ENCODE measurements at regions not wholly inside any gene's neighbourhood (a gene's known extent, or its start where the extent isn't known, plus 50 kb on each side); places are given as distances from the start of the nearest gene placed in this dataset.

DNA sequence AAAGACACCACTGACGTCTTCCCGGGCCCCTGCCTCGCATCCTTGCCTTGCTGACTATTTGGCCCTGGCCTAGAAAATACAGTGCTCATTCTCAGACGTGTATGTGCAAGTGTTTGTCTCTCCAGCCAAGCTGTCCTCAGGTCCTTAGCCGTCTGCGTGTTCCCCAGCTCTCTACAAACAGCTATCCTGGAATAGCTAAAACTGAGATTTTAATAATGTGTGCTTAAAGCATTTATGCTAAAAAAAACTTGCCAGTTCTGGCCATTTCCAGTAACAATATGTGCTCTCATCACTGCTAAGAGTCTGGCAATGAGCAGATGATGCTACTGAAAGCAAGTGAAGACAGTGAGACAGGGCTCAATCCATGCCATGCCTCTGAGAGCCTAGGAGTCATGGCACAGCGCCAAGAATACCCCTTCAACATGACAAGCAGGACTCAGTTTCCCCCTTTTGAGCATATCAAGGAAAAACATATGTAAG is 55.7 kb downstream of the IRF2BP2 start:
- no peak for DNase-seq

GRCh38 chr1:234553240-234554188 is 56.5 kb downstream of the IRF2BP2 start:
- no peak for DNase-seq

DNA sequence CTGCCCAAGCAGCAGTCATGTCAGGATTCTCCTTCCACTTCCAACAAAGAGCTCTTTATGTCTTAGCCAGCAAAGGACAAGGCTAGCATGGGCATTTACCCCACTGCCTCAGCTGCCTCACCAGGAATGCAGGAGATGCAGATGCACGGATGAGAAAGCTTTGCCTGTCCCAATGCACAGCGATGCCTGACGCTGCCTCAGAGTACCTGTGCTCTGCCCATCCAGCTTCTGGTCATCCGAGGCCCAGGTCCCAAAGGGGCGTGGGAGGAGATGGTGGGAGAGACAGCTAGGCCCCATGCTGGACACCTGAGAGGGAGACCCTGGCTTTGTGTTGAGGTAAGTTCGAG is 59.0 kb downstream of the IRF2BP2 start:
- no peak for DNase-seq

DNA sequence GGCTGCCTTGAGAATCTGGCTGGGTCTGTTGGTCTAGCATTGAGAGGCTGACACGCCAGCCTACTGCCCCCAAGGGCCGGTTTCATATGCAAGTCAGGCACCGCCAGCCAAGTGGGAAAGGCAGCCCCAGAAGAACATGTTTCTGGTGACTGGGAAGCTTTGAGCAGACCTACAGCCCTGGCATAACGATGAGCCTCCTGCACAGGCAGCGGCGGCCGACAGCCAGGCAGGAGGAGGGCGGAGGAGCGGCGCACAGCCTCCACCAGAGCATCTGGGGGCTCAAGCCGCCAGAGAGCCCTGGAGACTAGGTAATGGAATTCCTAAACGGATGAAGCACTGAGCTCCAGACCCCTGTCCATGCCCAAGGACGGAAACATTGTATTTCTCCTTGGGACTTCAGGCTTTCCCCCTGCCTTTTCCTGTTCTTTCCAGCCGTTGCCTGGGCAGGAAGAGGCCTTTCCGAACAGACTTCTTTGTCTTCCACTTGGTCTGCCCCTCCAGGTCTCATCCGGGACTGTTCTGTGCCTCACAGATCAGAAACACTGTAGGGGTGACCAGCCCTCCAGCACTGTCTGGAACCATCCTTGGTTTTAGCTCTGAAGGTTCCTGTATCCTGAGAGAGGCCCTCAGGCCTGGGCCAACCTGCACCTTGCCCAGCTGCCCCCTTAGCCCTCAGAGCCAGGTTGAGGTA is 59.5 kb downstream of the IRF2BP2 start:
- DNase-seq, result no peak

GRCh38 chr1:234549447-234550021 is 60.4 kb downstream of the IRF2BP2 start:
- DNase-seq, result no peak

DNA sequence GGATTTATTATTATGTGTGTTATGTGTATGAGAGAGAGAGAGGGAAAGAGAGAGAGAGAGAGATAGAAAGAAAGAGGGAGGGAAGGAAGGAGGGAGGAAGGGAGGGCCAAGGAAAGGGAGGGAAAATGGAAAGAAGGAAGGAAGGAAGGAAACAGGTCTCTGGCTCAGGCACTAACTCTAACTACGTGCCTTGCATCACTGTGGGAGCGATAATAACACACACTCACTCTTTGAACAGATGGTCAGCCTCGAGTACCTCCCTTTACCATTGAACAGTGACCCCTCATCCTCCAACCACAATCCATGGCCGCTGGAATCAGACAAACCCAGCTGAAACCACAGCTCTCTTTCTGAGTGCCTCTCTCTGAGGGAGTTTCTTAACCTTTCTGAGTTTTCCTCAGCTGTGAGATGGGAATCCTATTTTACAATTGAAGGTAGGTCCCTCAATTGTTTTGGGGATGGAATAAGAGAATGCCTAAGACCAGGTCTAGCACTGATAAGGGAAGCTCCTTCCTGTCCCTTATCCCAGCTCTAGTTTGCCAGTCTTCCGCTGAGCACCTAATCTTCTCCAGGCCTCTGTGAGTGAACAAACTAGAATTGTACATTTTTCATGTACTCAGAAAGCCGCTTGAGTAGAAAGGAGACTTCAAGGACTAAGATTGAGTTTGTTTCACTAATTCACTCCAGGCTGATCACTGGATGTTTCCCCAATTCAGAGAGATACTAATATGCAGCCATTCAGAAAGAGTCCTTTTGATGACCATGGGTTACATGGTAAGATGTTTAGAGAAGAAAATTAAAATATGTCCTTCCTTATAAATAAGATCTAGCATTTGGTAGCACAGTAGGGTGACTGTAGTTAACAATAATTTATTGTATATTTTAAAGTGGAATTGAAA is 62.8 kb downstream of the IRF2BP2 start:
- no peak for DNase-seq

DNA sequence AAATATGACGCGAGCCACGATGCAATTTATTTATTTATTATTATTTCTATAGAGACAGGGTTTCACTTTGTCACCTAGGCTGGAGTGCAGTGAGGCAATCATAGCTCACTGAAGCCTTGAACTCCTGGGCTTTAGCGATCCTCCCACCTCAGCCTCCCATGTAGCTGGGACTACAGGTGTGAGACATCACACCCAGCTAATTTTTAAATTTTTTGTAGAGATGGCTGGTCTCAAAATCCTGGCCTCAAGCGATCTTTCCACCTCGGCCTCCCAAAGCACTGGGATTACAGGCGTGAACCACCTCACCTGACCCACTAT is 63.6 kb downstream of the IRF2BP2 start:
- DNase-seq, result no peak

DNA sequence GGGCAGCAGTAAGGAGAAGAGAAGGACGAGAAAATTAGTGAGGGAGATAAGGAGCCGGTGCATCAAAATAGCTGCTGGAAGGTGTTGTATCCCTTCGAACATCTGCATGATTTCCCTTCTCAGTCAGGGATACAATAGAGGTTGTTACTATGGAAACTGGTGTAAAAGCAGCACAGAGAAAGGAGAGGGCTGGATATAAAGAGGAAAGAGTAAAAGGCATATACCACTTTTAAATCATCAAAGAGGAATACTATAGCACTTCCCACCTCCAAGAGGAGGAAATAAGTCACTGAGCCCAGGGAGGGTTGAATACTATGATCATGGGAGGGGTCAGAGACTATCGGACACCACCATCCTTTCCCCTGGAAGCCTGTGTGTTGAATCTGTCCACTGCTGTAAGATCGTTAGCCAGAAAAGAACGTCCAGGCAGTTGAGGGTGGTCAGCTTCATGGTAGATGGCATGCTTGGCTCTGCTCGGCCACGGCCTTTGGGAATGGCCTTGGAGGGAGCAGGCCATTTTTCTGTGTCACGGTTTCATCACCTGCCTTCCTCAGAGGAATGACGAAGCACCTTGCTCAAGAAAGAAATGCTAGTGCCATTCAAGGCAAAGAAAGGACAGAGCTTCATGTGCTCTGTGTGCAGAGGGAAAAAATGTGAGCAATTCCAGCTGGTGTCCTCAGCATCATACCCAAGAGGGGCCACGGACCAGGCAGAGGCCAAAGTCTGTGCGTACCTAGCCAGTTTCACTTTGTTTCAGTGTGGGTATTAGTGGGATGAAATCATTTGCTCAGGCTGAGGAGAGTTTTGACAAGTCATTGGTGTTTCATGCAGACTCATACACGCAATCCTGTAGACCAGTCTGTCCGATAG is 64.2 kb downstream of the IRF2BP2 start:
- no peak for DNase-seq

GRCh38 chr1:234544087-234544579 is 65.2 kb upstream of the TARBP1 start:
- DNase-seq, result peak; percentile 5

GRCh38 chr1:234543442-234544086 is 64.6 kb upstream of the TARBP1 start:
- no peak for DNase-seq

GRCh38 chr1:234542211-234542850 is 63.4 kb upstream of the TARBP1 start:
- DNase-seq, result no peak

- DNase-seq, result no peak
Observed at GRCh38 chr1:234541286-234541975, 62.5 kb upstream of the TARBP1 start.

DNA sequence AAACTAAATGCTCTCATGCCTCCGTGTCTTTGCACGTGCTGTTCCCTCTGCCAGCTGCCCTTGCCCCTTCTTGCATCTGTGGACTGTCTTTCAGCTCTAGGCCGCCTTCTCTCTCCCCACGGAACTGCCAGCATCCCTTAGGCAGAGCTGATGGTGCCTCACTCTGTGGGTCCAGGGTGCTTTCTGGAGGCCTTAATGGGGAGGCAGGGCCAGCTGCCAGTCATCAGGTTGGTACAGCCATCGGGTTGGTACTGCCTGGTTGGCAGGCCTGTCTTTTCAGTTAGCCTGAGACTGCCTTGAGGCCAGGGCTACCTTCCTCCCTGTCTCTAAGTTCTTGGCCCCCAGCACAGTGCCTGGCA is 61.4 kb upstream of the TARBP1 start:
- no peak for DNase-seq

DNA sequence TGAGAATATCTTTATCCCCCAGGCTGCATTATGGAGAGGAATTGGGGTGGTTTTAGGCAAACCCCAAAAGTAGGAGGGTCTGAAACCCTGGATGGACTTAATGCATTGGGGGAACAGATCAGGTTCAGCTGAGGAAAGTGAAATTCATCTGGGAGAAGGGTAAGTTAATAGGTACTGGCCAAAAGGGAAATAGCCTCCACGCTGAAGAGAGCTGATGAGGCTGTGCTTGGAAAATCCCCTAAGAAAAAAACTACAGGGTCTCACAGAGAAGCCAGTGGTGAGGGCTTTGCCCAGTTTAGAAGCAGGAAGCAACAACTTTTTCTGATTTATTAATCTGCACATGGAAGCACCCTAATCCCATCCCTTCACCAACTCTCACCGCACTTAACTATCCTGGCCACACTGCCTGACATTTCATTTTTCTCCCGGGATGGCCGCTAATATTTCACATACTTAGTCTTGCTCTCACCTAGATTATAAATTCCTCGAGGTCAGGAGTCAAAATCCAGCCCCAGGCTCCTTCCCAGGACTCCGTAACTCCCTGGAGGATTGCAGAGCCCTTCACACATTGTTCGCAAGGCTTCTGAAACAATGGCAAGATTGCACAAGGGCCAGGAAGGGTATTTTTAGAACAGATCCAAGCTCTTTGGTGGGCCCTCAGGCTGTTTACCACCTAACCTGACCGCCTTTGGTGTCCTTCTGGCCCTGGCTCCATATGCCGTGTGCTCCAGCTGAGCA is 60.9 kb upstream of the TARBP1 start:
- no peak for DNase-seq

- no peak for DNase-seq
Observed at GRCh38 chr1:234538930-234539649, 60.1 kb upstream of the TARBP1 start.

- DNase-seq, result no peak
Observed at GRCh38 chr1:234538062-234538731, 59.2 kb upstream of the TARBP1 start.

- DNase-seq, result no peak
Observed at GRCh38 chr1:234537236-234537635, 58.3 kb upstream of the TARBP1 start.

GRCh38 chr1:234536741-234537140 is 57.8 kb upstream of the TARBP1 start:
- DNase-seq, result no peak

Measured in NCI-H526 treated with DMSO at 0.1 percent for 48 hours (cell line).